Body of pancreas (tissue), 4 donors: ENCODE measurements at regions not wholly inside any gene's neighbourhood (a gene's known extent, or its start where the extent isn't known, plus 50 kb on each side); places are given as distances from the start of the nearest gene placed in this dataset.

ENCODE experiments used
- POLR2A ChIP-seq, 3 donors: fragments of 450-650 bp; IDR thresholded peaks; one replicate each; pipeline ENCODE4 v1.6.1; 2016; ENCODE audit warnings: antibody characterized with exemption in 3 of 3, mild to moderate bottlenecking in 2 of 3
- TF ChIP-seq, protein P1 (sequence below), 7 experiments: fragments of 450-650 bp in 4 of 7; fragments of 200-600 bp in 3 of 7; sonication (generic) in 3 of 7; IDR thresholded peaks; one replicate each; pipeline ENCODE4 v1.5.1; 2016 to 2019; ENCODE audit warnings: antibody characterized with exemption in 7 of 7

DNA sequence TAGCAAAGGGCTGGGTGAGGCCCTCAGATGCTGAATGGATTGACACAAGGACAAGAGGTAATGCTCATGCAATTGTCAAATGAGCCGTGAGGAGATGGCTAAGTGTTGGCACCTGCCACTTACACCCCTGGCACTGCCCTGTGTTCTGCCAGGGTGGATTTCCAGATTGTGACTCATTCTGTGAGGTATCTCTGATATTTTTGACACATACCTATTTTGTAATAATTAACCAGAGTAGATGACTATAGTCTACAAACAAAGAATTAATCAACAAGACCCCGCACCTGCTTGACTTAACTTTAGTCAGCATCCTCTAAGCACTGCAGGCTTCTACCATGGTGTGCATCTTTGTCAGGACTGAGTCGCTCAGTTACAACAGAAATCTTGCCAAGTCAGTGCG is 200.8 kb downstream of the DIRAS2 start:
- TF ChIP-seq, protein P1, sequence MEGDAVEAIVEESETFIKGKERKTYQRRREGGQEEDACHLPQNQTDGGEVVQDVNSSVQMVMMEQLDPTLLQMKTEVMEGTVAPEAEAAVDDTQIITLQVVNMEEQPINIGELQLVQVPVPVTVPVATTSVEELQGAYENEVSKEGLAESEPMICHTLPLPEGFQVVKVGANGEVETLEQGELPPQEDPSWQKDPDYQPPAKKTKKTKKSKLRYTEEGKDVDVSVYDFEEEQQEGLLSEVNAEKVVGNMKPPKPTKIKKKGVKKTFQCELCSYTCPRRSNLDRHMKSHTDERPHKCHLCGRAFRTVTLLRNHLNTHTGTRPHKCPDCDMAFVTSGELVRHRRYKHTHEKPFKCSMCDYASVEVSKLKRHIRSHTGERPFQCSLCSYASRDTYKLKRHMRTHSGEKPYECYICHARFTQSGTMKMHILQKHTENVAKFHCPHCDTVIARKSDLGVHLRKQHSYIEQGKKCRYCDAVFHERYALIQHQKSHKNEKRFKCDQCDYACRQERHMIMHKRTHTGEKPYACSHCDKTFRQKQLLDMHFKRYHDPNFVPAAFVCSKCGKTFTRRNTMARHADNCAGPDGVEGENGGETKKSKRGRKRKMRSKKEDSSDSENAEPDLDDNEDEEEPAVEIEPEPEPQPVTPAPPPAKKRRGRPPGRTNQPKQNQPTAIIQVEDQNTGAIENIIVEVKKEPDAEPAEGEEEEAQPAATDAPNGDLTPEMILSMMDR (IDR thresholded peaks at IDR 0.05), result no peak
- TF ChIP-seq POLR2A (IDR thresholded peaks at IDR 0.05), result no peak
